Thoracic aorta (tissue), 2 donors: ENCODE measurements at regions not wholly inside any gene's neighbourhood (a gene's known extent, or its start where the extent isn't known, plus 50 kb on each side); places are given as distances from the start of the nearest gene placed in this dataset.

Experiments used
- ATAC-seq: fragments of 150-250 bp; one replicate; pipeline ENCODE4 v1.8.0; 2017; ENCODE audit warnings: low read depth; ENCODE audit not compliant: insufficient number of reproducible peaks, low FRiP score
- DNase-seq: peaks from one replicate; pipeline ENCODE4 v3.0.0-alpha.2; 2020; ENCODE audit warnings: low spot score
- H3K27ac ChIP-seq, 2 donors: fragments of 200-600 bp; sonication (generic); 1 replicate in 1 of 2; 2 replicates in 1 of 2; pipeline ENCODE4 v1.5.1; 2016; ENCODE audit warnings: mild to moderate bottlenecking in 2 of 2, moderate library complexity in 2 of 2
- H3K27me3 ChIP-seq: fragments of 200-600 bp; sonication (generic); replicated peaks from 2 replicates; pipeline ENCODE4 v1.6.0; 2016; ENCODE audit warnings: mild to moderate bottlenecking; ENCODE audit not compliant: insufficient read depth
- H3K36me3 ChIP-seq: fragments of 200-600 bp; sonication (generic); one replicate; pipeline ENCODE4 v1.5.1; 2016
- H3K4me1 ChIP-seq, 2 donors: fragments of 200-600 bp; sonication (generic); 1 replicate in 1 of 2; 2 replicates in 1 of 2; pipeline versions ENCODE4 v1.5.1 to v1.6.0; 2016; ENCODE audit warnings: low read depth in 2 of 2, mild to moderate bottlenecking in 1 of 2; ENCODE audit not compliant: control insufficient read depth in 1 of 2
- H3K4me3 ChIP-seq: fragments of 200-600 bp; sonication (generic); 2 replicates; pipeline ENCODE4 v1.5.1; 2016; ENCODE audit warnings: mild to moderate bottlenecking
- H3K9me3 ChIP-seq: fragments of 200-600 bp; sonication (generic); 2 replicates; pipeline ENCODE4 v1.5.1; 2016
- CTCF ChIP-seq: fragments of 200-600 bp; sonication (generic); IDR thresholded peaks from one replicate; pipeline ENCODE4 v1.5.1; 2019; ENCODE audit warnings: antibody characterized with exemption

GRCh38 chr20:51108638-51109363 lies 85.9 kb upstream of the KCNG1 start:
- no peaks in the 10 kb centered on the region for H3K4me1 ChIP-seq
- H3K27me3 ChIP-seq, result no peaks in the 10 kb centered on the region
- no peak overlapping the region for H3K27ac ChIP-seq
- ATAC-seq, result no peak
- H3K4me3 ChIP-seq, result no peak overlapping the region
- DNase-seq, result no peak
- H3K36me3 ChIP-seq, result no peaks in the 10 kb centered on the region
- H3K9me3 ChIP-seq, result no peaks in the 10 kb centered on the region
- TF ChIP-seq CTCF, result no peak

- Histone ChIP-seq H3K4me1 (no peaks in the 10 kb centered on the region), H3K27ac (no peak overlapping the region), H3K4me3 (no peak overlapping the region), H3K36me3 (no peaks in the 10 kb centered on the region), H3K9me3 (no peaks in the 10 kb centered on the region), H3K27me3 (no peaks in the 10 kb centered on the region)
- DNase-seq (no peak), ATAC-seq (no peak)
- no peak for TF ChIP-seq CTCF
These were observed 83.1 kb upstream of the KCNG1 start for GRCh38 chr20:51106011-51106410.

- ATAC-seq (no peak), DNase-seq (no peak)
- no peak overlapping the region for H3K4me3 ChIP-seq
- H3K36me3 ChIP-seq, result no peaks in the 10 kb centered on the region
- H3K9me3 ChIP-seq, result no peaks in the 10 kb centered on the region
- H3K27me3 ChIP-seq, result no peaks in the 10 kb centered on the region
- H3K4me1 ChIP-seq, result no peaks in the 10 kb centered on the region
- no peak for TF ChIP-seq CTCF
- H3K27ac ChIP-seq, result no peak overlapping the region
These were observed 82.3 kb upstream of the KCNG1 start for GRCh38 chr20:51104960-51105920.

GRCh38 chr20:51100617-51101016 lies 77.7 kb upstream of the KCNG1 start:
- no peak overlapping the region for H3K27ac ChIP-seq
- TF ChIP-seq CTCF, result no peak
- H3K9me3 ChIP-seq, result no peaks in the 10 kb centered on the region
- no peaks in the 10 kb centered on the region for H3K4me1 ChIP-seq
- no peaks in the 10 kb centered on the region for H3K27me3 ChIP-seq
- no peak overlapping the region for H3K4me3 ChIP-seq
- no peak for DNase-seq
- no peak for ATAC-seq
- no peaks in the 10 kb centered on the region for H3K36me3 ChIP-seq

GRCh38 chr20:51098284-51098810 lies 75.4 kb upstream of the KCNG1 start:
- no peak for DNase-seq
- Histone ChIP-seq H3K4me3 (no peak overlapping the region), H3K9me3 (no peaks in the 10 kb centered on the region), H3K27ac (no peak overlapping the region), H3K4me1 (no peaks in the 10 kb centered on the region), H3K27me3 (no peaks in the 10 kb centered on the region), H3K36me3 (no peaks in the 10 kb centered on the region)
- no peak for TF ChIP-seq CTCF
- ATAC-seq, result no peak
